ENCODE measurements at regions not wholly inside any gene's neighbourhood (a gene's known extent, or its start where the extent isn't known, plus 50 kb on each side); places are given as distances from the start of the nearest gene placed in this dataset.

- DNase-seq: no peak
These were observed 270.4 kb upstream of the LCORL start for GRCh38 chr4:18291981-18292380.

GRCh38 chr4:18291256-18291655 is 269.7 kb upstream of the LCORL start:
- no peak for DNase-seq

- DNase-seq: no peak
These were observed 263.8 kb upstream of the LCORL start for GRCh38 chr4:18285357-18285756.

- no peak for DNase-seq
These were observed 256.7 kb upstream of the LCORL start for GRCh38 chr4:18278244-18278643.

- DNase-seq: no peak
These were observed 241.3 kb upstream of the LCORL start for GRCh38 chr4:18262832-18263231.

GRCh38 chr4:18252052-18252451 is 230.5 kb upstream of the LCORL start:
- no peak for DNase-seq

GRCh38 chr4:18250564-18250963 is 229.0 kb upstream of the LCORL start:
- DNase-seq: no peak

GRCh38 chr4:18248611-18249010 is 227.1 kb upstream of the LCORL start:
- no peak for DNase-seq

GRCh38 chr4:18247189-18247588 is 225.6 kb upstream of the LCORL start:
- no peak for DNase-seq

- DNase-seq: no peak
These were observed 221.6 kb upstream of the LCORL start for GRCh38 chr4:18242919-18243693.

GRCh38 chr4:18241727-18242126 is 220.2 kb upstream of the LCORL start:
- no peak for DNase-seq

- no peak for DNase-seq
These were observed 212.6 kb upstream of the LCORL start for GRCh38 chr4:18234108-18234507.

- no peak for DNase-seq
These were observed 210.2 kb upstream of the LCORL start for GRCh38 chr4:18231726-18232125.

- no peak for DNase-seq
These were observed 206.3 kb upstream of the LCORL start for GRCh38 chr4:18227880-18228279.

GRCh38 chr4:18214411-18215055 is 193.0 kb upstream of the LCORL start:
- DNase-seq: no peak

GRCh38 chr4:18213576-18214198 is 192.1 kb upstream of the LCORL start:
- no peak for DNase-seq

GRCh38 chr4:18209448-18209847 is 187.9 kb upstream of the LCORL start:
- DNase-seq: no peak

GRCh38 chr4:18203966-18204365 is 182.4 kb upstream of the LCORL start:
- DNase-seq: no peak

GRCh38 chr4:18202486-18202885 is 180.9 kb upstream of the LCORL start:
- no peak for DNase-seq

- no peak for DNase-seq
These were observed 180.3 kb upstream of the LCORL start for GRCh38 chr4:18201885-18202284.

GRCh38 chr4:18198653-18199052 is 177.1 kb upstream of the LCORL start:
- no peak for DNase-seq

- DNase-seq: no peak
These were observed 175.9 kb upstream of the LCORL start for GRCh38 chr4:18197467-18197866.

- DNase-seq: no peak
These were observed 172.7 kb upstream of the LCORL start for GRCh38 chr4:18194278-18194677.

- no peak for DNase-seq
These were observed 171.3 kb upstream of the LCORL start for GRCh38 chr4:18192901-18193300.
